NB4 (cell line): ENCODE measurements at regions not wholly inside any gene's neighbourhood (a gene's known extent, or its start where the extent isn't known, plus 50 kb on each side); places are given as distances from the start of the nearest gene placed in this dataset.

ENCODE experiments used
- DNase-seq: peaks from one replicate; pipeline ENCODE4 v3.0.0; 2010; ENCODE audit warnings: low read depth
- H3K4me3 ChIP-seq: one replicate; pipeline ENCODE4 v1.5.1; 2011; ENCODE audit warnings: mild to moderate bottlenecking, low read depth, low read length, moderate library complexity
- CTCF ChIP-seq: IDR thresholded peaks from one replicate; pipeline ENCODE4 v1.5.1; 2012; ENCODE audit warnings: low read depth, low read length
- MAX ChIP-seq: IDR thresholded peaks from 2 replicates; pipeline ENCODE4 v1.6.1; 2011; ENCODE audit warnings: low read depth, low read length
- MYC ChIP-seq: IDR thresholded peaks from 2 replicates; pipeline ENCODE4 v1.6.1; 2011; ENCODE audit warnings: low read depth, low read length
- POLR2A ChIP-seq: IDR thresholded peaks from 2 replicates; pipeline ENCODE4 v1.6.1; 2011; ENCODE audit warnings: mild to moderate bottlenecking; ENCODE audit not compliant: insufficient read length; ENCODE audit errors: extremely low read depth

GRCh38 chr4:181427076-181427475 lies 816.1 kb upstream of the TENM3 start:
- no peak for DNase-seq
- H3K4me3 ChIP-seq = no peak overlapping the region
- TF ChIP-seq MAX = no peak
- TF ChIP-seq MYC = no peak
- no peak for TF ChIP-seq CTCF
- no peak for TF ChIP-seq POLR2A

- TF ChIP-seq MYC (no peak), MAX (no peak), CTCF (no peak), POLR2A (no peak)
- no peak for DNase-seq
Measured at GRCh38 chr4:181431006-181431405, 812.2 kb upstream of the TENM3 start.

GRCh38 chr4:181431661-181432060 lies 811.5 kb upstream of the TENM3 start:
- no peak for DNase-seq
- TF ChIP-seq CTCF (no peak), MAX (no peak), POLR2A (no peak), MYC (no peak)
- H3K4me3 ChIP-seq = no peak overlapping the region

More at GRCh38 chr4:181431006-181431405, 812.2 kb upstream of the TENM3 start:
- H3K4me3 ChIP-seq = no peak overlapping the region

GRCh38 chr4:181432335-181432734 lies 810.9 kb upstream of the TENM3 start:
- TF ChIP-seq MYC (no peak), CTCF (no peak), POLR2A (no peak), MAX (no peak)
- DNase-seq = no peak
- H3K4me3 ChIP-seq = no peak overlapping the region

GRCh38 chr4:181437895-181438294 lies 805.3 kb upstream of the TENM3 start:
- DNase-seq = no peak
- no peak overlapping the region for H3K4me3 ChIP-seq
- TF ChIP-seq MYC = no peak
- TF ChIP-seq POLR2A = no peak
- no peak for TF ChIP-seq MAX
- TF ChIP-seq CTCF = no peak

- DNase-seq = no peak
- TF ChIP-seq MYC (no peak), POLR2A (no peak), MAX (no peak), CTCF (no peak)
Measured at GRCh38 chr4:181438641-181439040, 804.6 kb upstream of the TENM3 start.

More at GRCh38 chr4:181438641-181439040, 804.6 kb upstream of the TENM3 start:
- H3K4me3 ChIP-seq = no peak overlapping the region
